GM12878 (cell line): ENCODE measurements at regions not wholly inside any gene's neighbourhood (a gene's known extent, or its start where the extent isn't known, plus 50 kb on each side); places are given as distances from the start of the nearest gene placed in this dataset.

ENCODE experiments used
- ATAC-seq: fragments of 200-7000 bp; cut with Tn5 transposase; 3 replicates; pipeline ENCODE4 v1.9.1; 2020; ENCODE audit warnings: mild to moderate bottlenecking, moderate library complexity
- BruUV-seq: library from RNA; stranded (reverse); fragments of 400-500 nt; replicated peaks from 2 replicates; lab custom pipeline; 2021; lab: Mats Ljungman, UMichigan
- CTCF ChIA-PET: fragments of 300-600 bp; sonication (Branson Sonifier 250); formaldehyde crosslinking; extraction: SDS; loops from one replicate; lab custom pipeline; 2021; ENCODE audit warnings: inconsistent platforms; lab: Yijun Ruan, JAX
- POLR2A ChIA-PET: fragments of 350-600 bp; formaldehyde crosslinking; extraction: SDS; loops from one replicate; lab custom pipeline; 2021; ENCODE audit warnings: inconsistent platforms; lab: Charles Lee
- RAD21 ChIA-PET: fragments of 300-600 bp; sonication (Branson Sonifier 250); formaldehyde crosslinking; loops from one replicate; lab custom pipeline; 2023; ENCODE audit warnings: antibody characterized with exemption; ENCODE audit not compliant: unreplicated experiment; lab: Charles Lee
- SMC1A ChIA-PET: fragments of 300-600 bp; sonication (Branson Sonifier 250); formaldehyde crosslinking; loops from one replicate; lab custom pipeline; 2023; ENCODE audit not compliant: unreplicated experiment, uncharacterized antibody; lab: Charles Lee
- DNase-seq: peaks from one replicate; pipeline ENCODE4 v3.0.0-alpha.2; 2011; ENCODE audit warnings: low read depth, low spot score
- FAIRE-seq: peaks from 3 replicates; lab custom pipeline; 2011; peaks lifted over from hg19 to GRCh38; lab: Jason Lieb, UNC
- H2AFZ ChIP-seq: 2 replicates; pipeline ENCODE4 v1.6.0; 2011; ENCODE audit warnings: low read depth, low read length, control low read depth; ENCODE audit not compliant: control insufficient read depth
- H3K27ac ChIP-seq: 2 replicates; pipeline ENCODE4 v1.5.1; 2011; ENCODE audit warnings: control low read depth; ENCODE audit not compliant: control insufficient read depth, insufficient read depth
- H3K27me3 ChIP-seq, 2 experiments: replicated peaks in 1 of 2; 2 replicates each; pipeline versions ENCODE4 v1.6.0 to v1.6.1; 2011; ENCODE audit warnings: low read length in 1 of 2; ENCODE audit not compliant: control insufficient read depth in 2 of 2, insufficient read depth in 2 of 2
- H3K36me3 ChIP-seq, 2 experiments: 2 replicates each; pipeline ENCODE4 v1.5.1; 2011; ENCODE audit warnings: low read length in 1 of 2; ENCODE audit not compliant: control insufficient read depth in 2 of 2, insufficient read depth in 2 of 2
- H3K4me1 ChIP-seq: 2 replicates; pipeline ENCODE4 v1.6.1; 2011; ENCODE audit warnings: mild to moderate bottlenecking, low read length, moderate library complexity, mixed read lengths; ENCODE audit not compliant: control insufficient read depth, insufficient read depth
- H3K4me2 ChIP-seq: 2 replicates; pipeline ENCODE4 v1.6.0; 2011; ENCODE audit warnings: control low read depth; ENCODE audit not compliant: control insufficient read depth, insufficient read depth
- H3K4me3 ChIP-seq: fragments of 200-600 bp; sonication (generic); 2 replicates; pipeline ENCODE4 v1.5.1; 2016
- H3K79me2 ChIP-seq: 2 replicates; pipeline ENCODE4 v1.6.0; 2011; ENCODE audit warnings: low read length; ENCODE audit not compliant: control insufficient read depth, insufficient read depth
- H3K9ac ChIP-seq: 2 replicates; pipeline ENCODE4 v1.8.0; 2011; ENCODE audit warnings: low read length, control low read depth, mixed read lengths; ENCODE audit not compliant: control insufficient read depth, insufficient read depth
- H3K9me3 ChIP-seq: replicated peaks from 3 replicates; pipeline ENCODE4 v1.5.1; 2011; ENCODE audit warnings: mild to moderate bottlenecking, low read length; ENCODE audit not compliant: control insufficient read depth, insufficient read depth
- H4K20me1 ChIP-seq: 2 replicates; pipeline ENCODE4 v1.6.0; 2011; ENCODE audit not compliant: control insufficient read depth, insufficient read depth
- BHLHE40 ChIP-seq, 2 experiments: fragments of 450-650 bp in 1 of 2; IDR thresholded peaks; 2 replicates each; pipeline ENCODE4 v1.6.1; 2011 to 2017; ENCODE audit warnings: low read depth in 2 of 2, borderline replicate concordance in 1 of 2, improper control_type of control experiment in 1 of 2, low read length in 1 of 2, mild to moderate bottlenecking in 1 of 2
- FOXM1 ChIP-seq: IDR thresholded peaks from 2 replicates; pipeline ENCODE4 v1.6.1; 2012; ENCODE audit warnings: low read depth, mild to moderate bottlenecking, inconsistent platforms, low read length, moderate library complexity
- GABPA ChIP-seq: IDR thresholded peaks from 2 replicates; pipeline ENCODE4 v1.6.1; 2014; ENCODE audit warnings: antibody characterized with exemption, low read depth, mild to moderate bottlenecking, inconsistent platforms
- KDM1A ChIP-seq: fragments of 200-600 bp; sonication (generic); IDR thresholded peaks from 2 replicates; pipeline ENCODE4 v1.6.1; 2016; ENCODE audit warnings: borderline replicate concordance
- SMC3 ChIP-seq: IDR thresholded peaks from 2 replicates; pipeline ENCODE4 v1.6.1; 2011; ENCODE audit warnings: low read length, improper control_type of control experiment, borderline replicate concordance
- SREBF1 ChIP-seq: IDR thresholded peaks from 2 replicates; pipeline ENCODE4 v1.6.1; 2012; ENCODE audit warnings: mild to moderate bottlenecking, low read length
- SUZ12 ChIP-seq: fragments of 200-600 bp; sonication (generic); IDR thresholded peaks from one replicate; pipeline ENCODE4 v1.6.1; 2018; ENCODE audit warnings: antibody characterized with exemption, mild to moderate bottlenecking; ENCODE audit not compliant: unreplicated experiment
- ZNF207 ChIP-seq: fragments of 450-650 bp; IDR thresholded peaks from 2 replicates; pipeline ENCODE4 v1.6.1; 2014; ENCODE audit warnings: antibody characterized with exemption, mild to moderate bottlenecking, borderline replicate concordance
- WGBS: methylation state at CpG from one replicate; pipeline ENCODE4 v1.1.6; 2016; ENCODE audit warnings: low lambda C conversion rate; ENCODE audit not compliant: insufficient replicate concordance, insufficient coverage; ENCODE audit errors: missing lambda C conversion rate; 5-methylcytosine and 5-hydroxymethylcytosine counted together
- in situ Hi-C: fragments of 300-500 bp; cut with MboI; formaldehyde crosslinking; loops from 9 replicates; pipeline ENCODE4 v1.14.3; 2018; ENCODE audit warnings: mixed read lengths
- intact Hi-C: fragments of 100-400 bp; cut with micrococcal nuclease; formaldehyde crosslinking; loops from one replicate; pipeline ENCODE4 v1.14.2; 2022; ENCODE audit not compliant: unreplicated experiment

GRCh38 chr13:24032674-24033073 lies 127.8 kb upstream of the SPATA13 start:
- intact Hi-C loops (no loop called here), in situ Hi-C loops (no loop called here)
- H3K9ac ChIP-seq, result no peak overlapping the region
- ChIA-PET RAD21 (no interaction called here), SMC1A (interaction anchor here (0.9 to 1.0 kb wide), 2 partner anchors 161 to 196 kb away, joined by 3 to 5 read pairs; no protein-coding TSS in a partner anchor), POLR2A (no interaction called here), CTCF (interaction anchor here (0.6 kb wide), 1 partner anchor 1148 kb away, joined by 3 read pairs; no protein-coding TSS in a partner anchor)
- BruUV-seq, result no TSS peak
- no peaks in the 10 kb centered on the region for H3K79me2 ChIP-seq
- H3K27ac ChIP-seq, result no peak overlapping the region
- H3K4me1 ChIP-seq, result no peaks in the 10 kb centered on the region
- no peaks in the 10 kb centered on the region for H3K36me3 ChIP-seq
- H3K27me3 ChIP-seq, result peaks cover 0 to 6% of the 10 kb centered on the region in 2 experiments; a peak in 2 of 4 replicates
- no peak overlapping the region for H3K4me3 ChIP-seq
- H2AFZ ChIP-seq, result no peak overlapping the region
- TF ChIP-seq GABPA (no peak), FOXM1 (no peak), SREBF1 (no peak), BHLHE40 (IDR thresholded peaks at IDR 0.05; ENCODE audit: borderline replicate concordance in 1 of 2, low read depth in 2 of 2, low read length in 1 of 2) (no peak), ZNF207 (no peak), KDM1A (no peak), SMC3 (no peak), SUZ12 (no peak)
- FAIRE-seq (no peak), DNase-seq (no peak), ATAC-seq (no peak)
- 0% methylated on average over 2 of the region's 2 CpGs for WGBS
- no peaks in the 10 kb centered on the region for H4K20me1 ChIP-seq
- no peaks in the 10 kb centered on the region for H3K9me3 ChIP-seq
- no peak overlapping the region for H3K4me2 ChIP-seq
